Gastrocnemius medialis (tissue), 4 donors: ENCODE measurements at regions not wholly inside any gene's neighbourhood (a gene's known extent, or its start where the extent isn't known, plus 50 kb on each side); places are given as distances from the start of the nearest gene placed in this dataset.

ENCODE experiments used
- ATAC-seq, 2 donors: fragments of 150-250 bp; one replicate each; pipeline ENCODE4 v1.9.1; 2016
- DNase-seq, 2 donors: peaks; one replicate each; pipeline ENCODE4 v3.0.0-alpha.2; 2019
- H3K27ac ChIP-seq, 4 donors: fragments of 200-600 bp; sonication (generic); 1 replicate in 1 of 4; 2 replicates in 3 of 4; pipeline ENCODE4 v1.5.1; 2016 to 2018; ENCODE audit warnings: mild to moderate bottlenecking in 2 of 4, moderate library complexity in 1 of 4
- H3K27me3 ChIP-seq, 3 donors: fragments of 200-600 bp; sonication (generic) in 2 of 3; 1 replicate in 1 of 3; 2 replicates in 2 of 3; pipeline versions ENCODE4 v1.5.1 to v1.6.0; 2016 to 2019; ENCODE audit warnings: mild to moderate bottlenecking in 1 of 3, moderate library complexity in 1 of 3
- H3K36me3 ChIP-seq, 2 donors: fragments of 200-600 bp; sonication (generic) in 1 of 2; one replicate each; pipeline ENCODE4 v1.5.1; 2017 to 2018
- H3K4me1 ChIP-seq, 2 donors: fragments of 200-600 bp; sonication (generic) in 1 of 2; one replicate each; pipeline ENCODE4 v1.5.1; 2016 to 2017; ENCODE audit warnings: mild to moderate bottlenecking in 2 of 2
- H3K4me3 ChIP-seq, 4 donors: fragments of 200-600 bp; sonication (generic) in 3 of 4; 1 replicate in 1 of 4; 2 replicates in 3 of 4; pipeline ENCODE4 v1.5.1; 2016 to 2019; ENCODE audit warnings: mild to moderate bottlenecking in 2 of 4
- H3K9me3 ChIP-seq, 3 donors: fragments of 200-600 bp; sonication (generic) in 2 of 3; 1 replicate in 1 of 3; 2 replicates in 2 of 3; pipeline ENCODE4 v1.5.1; 2016 to 2019
- POLR2A ChIP-seq, 2 donors: fragments of 450-650 bp; IDR thresholded peaks; one replicate each; pipeline ENCODE4 v1.6.1; 2017; ENCODE audit warnings: antibody characterized with exemption in 2 of 2, mild to moderate bottlenecking in 2 of 2, moderate library complexity in 2 of 2
- in situ Hi-C, 4 donors: fragments of 200-750 bp; cut with MboI; loops; one replicate each; pipeline versions ENCODE4 v1.15.0 to v1.8.0; 2017; ENCODE audit warnings: low sequenced_read_pairs in 4 of 4
- intact Hi-C: fragments of 100-400 bp; cut with DNase I; formaldehyde crosslinking; loops from one replicate; pipeline ENCODE4 v1.15.1; 2023; ENCODE audit warnings: low total_unique reads
- TF ChIP-seq, protein P1 (sequence below), 5 experiments: fragments of 450-650 bp in 3 of 5; fragments of 200-600 bp in 2 of 5; sonication (generic) in 2 of 5; IDR thresholded peaks in 4 of 5; conservative IDR thresholded peaks in 1 of 5; 1 replicate in 4 of 5; 2 replicates in 1 of 5; pipeline ENCODE4 v1.5.1; 2016 to 2019; ENCODE audit warnings: antibody characterized with exemption in 5 of 5, mild to moderate bottlenecking in 3 of 5, moderate library complexity in 3 of 5

DNA sequence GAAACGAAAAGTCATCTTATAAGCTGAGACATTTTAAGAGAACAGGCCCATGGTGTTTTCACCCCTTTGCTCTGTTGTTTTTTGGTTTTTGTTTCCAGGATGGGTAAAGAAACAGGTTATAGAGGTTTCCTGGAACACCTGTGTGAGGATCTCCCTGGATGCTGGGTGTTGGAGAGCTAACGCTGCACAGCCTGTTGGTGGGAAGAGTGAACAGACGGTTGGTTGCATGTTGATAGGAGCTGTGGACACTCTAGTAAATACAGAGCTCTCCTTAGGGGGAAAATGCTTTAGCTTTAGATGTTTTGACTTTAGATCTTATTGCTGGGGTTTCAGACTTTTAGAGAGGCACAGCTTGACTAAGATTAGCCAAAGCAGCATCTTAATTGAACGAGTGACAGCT is 235.2 kb downstream of the SOX4 start:
- H3K9me3 ChIP-seq, result no peaks in the 10 kb centered on the region
- H3K36me3 ChIP-seq, result no peaks in the 10 kb centered on the region
- H3K27me3 ChIP-seq, result no peaks in the 10 kb centered on the region
- H3K4me1 ChIP-seq, result no peaks in the 10 kb centered on the region
- TF ChIP-seq, protein P1, sequence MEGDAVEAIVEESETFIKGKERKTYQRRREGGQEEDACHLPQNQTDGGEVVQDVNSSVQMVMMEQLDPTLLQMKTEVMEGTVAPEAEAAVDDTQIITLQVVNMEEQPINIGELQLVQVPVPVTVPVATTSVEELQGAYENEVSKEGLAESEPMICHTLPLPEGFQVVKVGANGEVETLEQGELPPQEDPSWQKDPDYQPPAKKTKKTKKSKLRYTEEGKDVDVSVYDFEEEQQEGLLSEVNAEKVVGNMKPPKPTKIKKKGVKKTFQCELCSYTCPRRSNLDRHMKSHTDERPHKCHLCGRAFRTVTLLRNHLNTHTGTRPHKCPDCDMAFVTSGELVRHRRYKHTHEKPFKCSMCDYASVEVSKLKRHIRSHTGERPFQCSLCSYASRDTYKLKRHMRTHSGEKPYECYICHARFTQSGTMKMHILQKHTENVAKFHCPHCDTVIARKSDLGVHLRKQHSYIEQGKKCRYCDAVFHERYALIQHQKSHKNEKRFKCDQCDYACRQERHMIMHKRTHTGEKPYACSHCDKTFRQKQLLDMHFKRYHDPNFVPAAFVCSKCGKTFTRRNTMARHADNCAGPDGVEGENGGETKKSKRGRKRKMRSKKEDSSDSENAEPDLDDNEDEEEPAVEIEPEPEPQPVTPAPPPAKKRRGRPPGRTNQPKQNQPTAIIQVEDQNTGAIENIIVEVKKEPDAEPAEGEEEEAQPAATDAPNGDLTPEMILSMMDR (IDR thresholded peaks at IDR 0.05 in 4 of 5, conservative IDR thresholded peaks at IDR 0.05 in 1 of 5), result no peak
- TF ChIP-seq POLR2A (IDR thresholded peaks at IDR 0.05), result no peak
- no peak overlapping the region for H3K27ac ChIP-seq
- DNase-seq (no peak), ATAC-seq (no peak)
- intact Hi-C loops, result no loop called here
- in situ Hi-C loops, result no loop called here
- no peak overlapping the region for H3K4me3 ChIP-seq

DNA sequence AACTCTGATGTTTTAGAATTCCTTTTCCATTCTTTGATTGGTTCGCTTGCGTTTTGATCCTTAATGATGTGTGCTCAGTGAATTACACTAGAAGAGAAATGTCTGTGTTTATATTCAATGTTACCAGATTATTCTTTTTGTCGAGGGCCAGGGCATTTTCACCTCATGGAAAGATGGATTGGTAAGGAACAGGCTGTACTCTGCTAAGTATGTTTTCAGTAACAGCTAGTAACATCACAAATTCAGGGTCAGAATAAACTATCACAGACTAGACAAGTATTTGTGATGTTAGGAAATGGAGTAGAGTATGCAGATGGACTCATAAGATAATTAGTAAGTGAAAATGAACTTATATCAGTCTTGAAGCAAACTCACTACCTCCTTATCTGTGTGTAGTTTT is 235.6 kb downstream of the SOX4 start:
- no peak for ATAC-seq
- TF ChIP-seq, protein P1 (IDR thresholded peaks at IDR 0.05 in 4 of 5, conservative IDR thresholded peaks at IDR 0.05 in 1 of 5), result no peak
- no peak for TF ChIP-seq POLR2A (IDR thresholded peaks at IDR 0.05)
- no peak overlapping the region for H3K27ac ChIP-seq

DNA sequence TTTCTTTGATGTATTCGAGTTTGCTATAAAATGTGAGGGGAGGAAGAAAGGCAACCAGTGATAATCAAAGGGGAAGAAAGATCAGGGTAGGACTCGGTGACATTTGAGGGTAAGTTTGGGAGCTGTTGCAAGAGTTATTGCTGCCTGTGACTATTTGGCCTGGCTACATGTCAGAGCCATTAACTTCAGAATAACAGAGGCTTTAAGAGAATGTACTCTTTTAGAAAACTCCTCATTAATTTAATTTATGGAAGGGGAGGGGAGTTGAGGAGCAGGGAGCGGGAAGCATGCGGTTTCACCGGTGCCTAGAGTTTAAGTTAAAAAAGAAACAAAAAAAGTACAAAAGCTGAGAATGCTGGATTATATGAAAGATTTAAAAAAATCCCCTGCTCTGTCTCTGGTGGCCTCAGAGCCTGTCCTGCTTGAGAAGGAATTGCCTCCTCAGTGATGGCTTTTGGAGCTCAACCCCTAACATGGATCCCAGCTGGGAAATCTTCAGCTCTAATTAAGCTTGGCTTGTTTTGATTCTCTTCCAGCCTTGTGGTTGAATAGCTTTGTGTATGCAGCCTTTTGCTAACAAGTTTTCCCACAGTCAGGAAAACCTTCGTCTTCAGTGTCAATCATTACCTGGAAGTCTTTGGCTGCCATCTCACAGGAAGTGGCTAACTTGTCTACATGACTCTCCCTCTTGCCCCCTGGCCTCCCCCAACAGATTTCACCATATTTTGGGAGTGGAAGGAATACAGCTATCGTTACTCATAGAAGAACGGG is 238.2 kb downstream of the SOX4 start:
- Histone ChIP-seq H3K4me3 (no peak overlapping the region), H3K4me1 (no peaks in the 10 kb centered on the region), H3K27me3 (no peaks in the 10 kb centered on the region), H3K27ac (no peak overlapping the region), H3K9me3 (no peaks in the 10 kb centered on the region), H3K36me3 (no peaks in the 10 kb centered on the region)
- intact Hi-C loops, result no loop called here
- no peak for ATAC-seq
- DNase-seq, result no peak
- in situ Hi-C loops, result no loop called here
- no peak for TF ChIP-seq POLR2A (IDR thresholded peaks at IDR 0.05)
- TF ChIP-seq, protein P1 (IDR thresholded peaks at IDR 0.05 in 4 of 5, conservative IDR thresholded peaks at IDR 0.05 in 1 of 5), result no peak

More for the DNA sequence above, 235.6 kb downstream of the SOX4 start:
- H3K4me1 ChIP-seq, result no peaks in the 10 kb centered on the region
- no peaks in the 10 kb centered on the region for H3K27me3 ChIP-seq
- DNase-seq, result no peak
- no peak overlapping the region for H3K4me3 ChIP-seq
- H3K36me3 ChIP-seq, result no peaks in the 10 kb centered on the region
- in situ Hi-C loops (no loop called here), intact Hi-C loops (no loop called here)
- H3K9me3 ChIP-seq, result no peaks in the 10 kb centered on the region

DNA sequence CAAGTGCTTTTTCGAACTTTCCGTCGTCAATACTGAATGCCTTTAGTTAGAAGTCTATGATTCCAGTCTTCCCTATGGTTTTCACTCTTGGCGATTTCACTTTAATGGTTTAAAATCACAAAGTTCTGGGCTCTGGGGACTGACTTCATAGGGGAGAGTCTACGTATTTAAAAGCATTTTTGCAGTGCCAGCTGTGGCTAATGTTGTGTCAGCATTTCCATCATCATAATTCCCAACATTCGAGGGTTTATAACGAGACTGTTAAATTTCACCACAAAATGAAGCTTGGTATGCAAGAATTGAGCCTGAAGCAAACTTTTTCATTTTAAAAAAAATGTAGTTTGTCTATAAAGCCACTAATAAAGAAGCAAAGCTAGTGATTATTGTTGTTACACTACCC is 242.7 kb downstream of the SOX4 start:
- Histone ChIP-seq H3K27ac (no peak overlapping the region), H3K36me3 (no peaks in the 10 kb centered on the region), H3K4me1 (no peaks in the 10 kb centered on the region), H3K4me3 (no peak overlapping the region), H3K9me3 (no peaks in the 10 kb centered on the region), H3K27me3 (no peaks in the 10 kb centered on the region)
- intact Hi-C loops (no loop called here), in situ Hi-C loops (no loop called here)
- no peak for DNase-seq
- TF ChIP-seq POLR2A (IDR thresholded peaks at IDR 0.05), result no peak
- TF ChIP-seq, protein P1 (IDR thresholded peaks at IDR 0.05 in 4 of 5, conservative IDR thresholded peaks at IDR 0.05 in 1 of 5), result no peak
- no peak for ATAC-seq
